Smooth muscle cell (in vitro differentiated cells): ENCODE measurements at regions not wholly inside any gene's neighbourhood (a gene's known extent, or its start where the extent isn't known, plus 50 kb on each side); places are given as distances from the start of the nearest gene placed in this dataset.

Experiments
- DNase-seq: peaks from one replicate; lab custom pipeline; 2025; ENCODE audit not compliant: unreplicated experiment; lab: John Stamatoyannopoulos, UW
- H2AFZ ChIP-seq: fragments of 200-600 bp; sonication (generic); 2 replicates; pipeline ENCODE4 v1.6.0; 2016; ENCODE audit warnings: antibody characterized with exemption, low read depth, mild to moderate bottlenecking
- H3F3A ChIP-seq: fragments of 200-600 bp; sonication (generic); 2 replicates; pipeline ENCODE4 v1.6.0; 2017; ENCODE audit warnings: antibody characterized with exemption, low read depth
- H3K27ac ChIP-seq: fragments of 200-600 bp; sonication (generic); 2 replicates; pipeline ENCODE4 v1.5.1; 2016; ENCODE audit warnings: low read depth, mild to moderate bottlenecking
- H3K27me3 ChIP-seq: fragments of 200-600 bp; sonication (generic); 2 replicates; pipeline ENCODE4 v1.6.1; 2016; ENCODE audit warnings: low read depth, mild to moderate bottlenecking
- H3K36me3 ChIP-seq: fragments of 200-600 bp; sonication (generic); 2 replicates; pipeline ENCODE4 v1.5.1; 2016; ENCODE audit warnings: low read depth
- H3K4me1 ChIP-seq: fragments of 200-600 bp; sonication (generic); 2 replicates; pipeline ENCODE4 v1.5.1; 2016; ENCODE audit warnings: low read depth
- H3K4me2 ChIP-seq: fragments of 200-600 bp; sonication (generic); 2 replicates; pipeline ENCODE4 v1.6.0; 2016; ENCODE audit warnings: mild to moderate bottlenecking
- H3K4me3 ChIP-seq: fragments of 200-600 bp; sonication (generic); 2 replicates; pipeline ENCODE4 v1.5.1; 2016; ENCODE audit warnings: mild to moderate bottlenecking
- H3K79me2 ChIP-seq: fragments of 200-600 bp; sonication (generic); 2 replicates; pipeline ENCODE4 v1.6.0; 2016; ENCODE audit warnings: low read depth, mild to moderate bottlenecking
- H3K9ac ChIP-seq: fragments of 200-600 bp; sonication (generic); 2 replicates; pipeline ENCODE4 v1.6.0; 2016; ENCODE audit warnings: low read depth
- H3K9me3 ChIP-seq: fragments of 200-600 bp; sonication (generic); replicated peaks from 2 replicates; pipeline ENCODE4 v1.5.1; 2016; ENCODE audit warnings: low read depth
- H4K20me1 ChIP-seq: fragments of 200-600 bp; sonication (generic); 2 replicates; pipeline ENCODE4 v1.6.0; 2016; ENCODE audit warnings: low read depth
- WGBS: methylation state at CpG from one replicate; pipeline ENCODE4 v1.1.7; 2016; ENCODE audit warnings: low lambda C conversion rate; 5-methylcytosine and 5-hydroxymethylcytosine counted together
- TF ChIP-seq, protein P1 (sequence below): fragments of 200-600 bp; sonication (generic); IDR thresholded peaks from 2 replicates; pipeline ENCODE4 v1.5.1; 2017; ENCODE audit warnings: borderline replicate concordance, mild to moderate bottlenecking, antibody characterized with exemption; ENCODE audit not compliant: insufficient read depth, poor library complexity, severe bottlenecking

DNA sequence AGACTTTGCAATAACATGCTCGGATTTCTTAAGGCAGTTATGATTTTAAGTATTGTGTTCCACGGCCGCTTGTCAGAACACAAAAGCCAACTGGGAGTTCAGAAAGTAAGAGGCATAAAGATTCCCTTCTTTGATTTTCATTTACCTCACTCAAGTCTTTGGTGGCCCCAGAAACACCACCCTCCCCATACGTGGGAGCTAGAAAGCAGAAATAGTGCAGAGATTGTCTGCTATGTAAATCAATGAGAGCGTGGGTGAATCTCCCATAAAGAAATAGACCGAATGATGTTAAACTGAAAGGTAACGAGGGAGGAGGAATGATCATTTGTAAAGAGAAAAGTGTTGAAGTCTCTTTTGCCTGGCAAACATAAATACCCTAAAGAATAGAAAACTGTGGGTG is 322.1 kb upstream of the ETAA1 start:
- no peaks in the 10 kb centered on the region for H3K4me1 ChIP-seq
- no peak overlapping the region for H2AFZ ChIP-seq
- H3K9me3 ChIP-seq, result no peaks in the 10 kb centered on the region
- H3K9ac ChIP-seq, result no peak overlapping the region
- 88% methylated on average over 7 of the region's 7 CpGs for WGBS
- no peak overlapping the region for H3K4me3 ChIP-seq
- no peaks in the 10 kb centered on the region for H3K79me2 ChIP-seq
- H3K27me3 ChIP-seq, result no peaks in the 10 kb centered on the region
- TF ChIP-seq, protein P1, sequence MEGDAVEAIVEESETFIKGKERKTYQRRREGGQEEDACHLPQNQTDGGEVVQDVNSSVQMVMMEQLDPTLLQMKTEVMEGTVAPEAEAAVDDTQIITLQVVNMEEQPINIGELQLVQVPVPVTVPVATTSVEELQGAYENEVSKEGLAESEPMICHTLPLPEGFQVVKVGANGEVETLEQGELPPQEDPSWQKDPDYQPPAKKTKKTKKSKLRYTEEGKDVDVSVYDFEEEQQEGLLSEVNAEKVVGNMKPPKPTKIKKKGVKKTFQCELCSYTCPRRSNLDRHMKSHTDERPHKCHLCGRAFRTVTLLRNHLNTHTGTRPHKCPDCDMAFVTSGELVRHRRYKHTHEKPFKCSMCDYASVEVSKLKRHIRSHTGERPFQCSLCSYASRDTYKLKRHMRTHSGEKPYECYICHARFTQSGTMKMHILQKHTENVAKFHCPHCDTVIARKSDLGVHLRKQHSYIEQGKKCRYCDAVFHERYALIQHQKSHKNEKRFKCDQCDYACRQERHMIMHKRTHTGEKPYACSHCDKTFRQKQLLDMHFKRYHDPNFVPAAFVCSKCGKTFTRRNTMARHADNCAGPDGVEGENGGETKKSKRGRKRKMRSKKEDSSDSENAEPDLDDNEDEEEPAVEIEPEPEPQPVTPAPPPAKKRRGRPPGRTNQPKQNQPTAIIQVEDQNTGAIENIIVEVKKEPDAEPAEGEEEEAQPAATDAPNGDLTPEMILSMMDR, result no peak
- no peak for DNase-seq
- no peaks in the 10 kb centered on the region for H3K36me3 ChIP-seq
- no peak overlapping the region for H3K27ac ChIP-seq
- H3F3A ChIP-seq, result no peaks in the 10 kb centered on the region
- H3K4me2 ChIP-seq, result no peak overlapping the region
- no peaks in the 10 kb centered on the region for H4K20me1 ChIP-seq

DNA sequence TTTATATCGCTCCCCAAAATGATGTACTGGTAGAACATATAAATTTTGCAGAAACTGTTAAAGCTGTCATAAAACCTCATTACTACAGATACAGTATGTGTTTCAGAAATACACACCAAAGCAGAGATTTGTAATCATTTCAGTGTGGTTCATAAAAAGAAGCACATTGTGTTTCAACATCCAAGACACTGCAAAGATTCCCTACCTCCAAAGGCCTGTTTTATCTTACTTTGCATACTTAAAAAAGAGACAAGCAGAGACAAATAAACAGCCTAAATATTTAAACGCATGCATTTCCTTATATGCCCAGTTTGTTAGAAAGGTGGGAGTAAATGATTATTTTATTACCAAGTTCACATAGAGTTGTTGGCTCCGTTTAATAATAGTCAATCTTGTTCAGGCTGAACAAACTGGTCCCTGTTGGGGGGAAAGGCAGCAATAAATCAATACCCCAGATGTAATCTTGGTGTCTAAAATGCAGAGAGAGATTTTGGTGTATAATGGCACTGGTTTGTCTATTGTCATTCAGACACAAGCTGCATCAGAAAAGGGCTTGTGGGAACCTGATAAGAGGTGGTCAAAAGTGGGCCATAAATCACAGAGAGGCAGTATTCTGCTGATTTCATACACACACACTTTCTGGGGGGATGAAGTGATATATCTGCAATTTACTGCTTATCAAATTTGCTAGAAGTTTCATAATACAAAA is 321.4 kb upstream of the ETAA1 start:
- TF ChIP-seq, protein P1, result no peak
- H3K4me2 ChIP-seq, result no peak overlapping the region
- no peaks in the 10 kb centered on the region for H3K27me3 ChIP-seq
- H3K4me1 ChIP-seq, result no peaks in the 10 kb centered on the region
- H3K9me3 ChIP-seq, result no peaks in the 10 kb centered on the region
- no peak overlapping the region for H3K4me3 ChIP-seq
- no peaks in the 10 kb centered on the region for H3K79me2 ChIP-seq
- H3K27ac ChIP-seq, result no peak overlapping the region
- 83% methylated on average over 3 of the region's 3 CpGs for WGBS
- H4K20me1 ChIP-seq, result no peaks in the 10 kb centered on the region
- no peaks in the 10 kb centered on the region for H3F3A ChIP-seq
- DNase-seq, result no peak
- no peak overlapping the region for H2AFZ ChIP-seq
- H3K36me3 ChIP-seq, result no peaks in the 10 kb centered on the region
- no peak overlapping the region for H3K9ac ChIP-seq

DNA sequence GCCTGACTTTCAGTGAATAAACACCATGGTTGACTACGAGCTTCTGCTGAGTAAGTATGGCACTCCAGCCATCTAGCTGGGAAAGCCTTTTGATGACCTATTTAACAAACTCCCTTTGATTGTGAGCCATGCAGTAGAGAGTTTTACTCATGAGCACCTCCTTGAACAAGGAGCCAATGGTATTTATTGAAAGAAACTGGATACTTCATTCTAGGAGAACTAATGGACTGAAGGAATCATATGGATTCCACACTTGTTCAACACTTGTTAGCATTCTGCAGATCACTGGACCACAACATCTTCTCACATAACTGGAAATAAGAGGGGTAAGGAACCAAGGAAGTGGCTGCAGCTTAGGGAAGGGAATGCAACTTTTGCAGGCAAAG is 320.9 kb upstream of the ETAA1 start:
- Histone ChIP-seq H3K27ac (no peak overlapping the region), H2AFZ (no peak overlapping the region)
- no peak for DNase-seq

More for the DNA sequence above, 320.9 kb upstream of the ETAA1 start:
- Histone ChIP-seq H3K4me2 (no peak overlapping the region), H3K9me3 (no peaks in the 10 kb centered on the region), H4K20me1 (no peaks in the 10 kb centered on the region), H3K79me2 (no peaks in the 10 kb centered on the region), H3K4me1 (no peaks in the 10 kb centered on the region), H3K36me3 (no peaks in the 10 kb centered on the region), H3K9ac (no peak overlapping the region), H3F3A (no peaks in the 10 kb centered on the region), H3K4me3 (no peak overlapping the region), H3K27me3 (no peaks in the 10 kb centered on the region)
- TF ChIP-seq, protein P1, result no peak
- WGBS, result 71% methylated on average over 1 of the region's 1 CpG
